GM23338 (cell line): ENCODE measurements at regions not wholly inside any gene's neighbourhood (a gene's known extent, or its start where the extent isn't known, plus 50 kb on each side); places are given as distances from the start of the nearest gene placed in this dataset.

ENCODE experiments used
- ATAC-seq: fragments of 200-7000 bp; cut with Tn5 transposase; 3 replicates; pipeline ENCODE4 v1.9.1; 2020
- DNase-seq: peaks from one replicate; pipeline ENCODE4 v3.0.0-alpha.2; 2015; ENCODE audit warnings: low spot score
- H2AFZ ChIP-seq: fragments of 200-600 bp; sonication (generic); 2 replicates; pipeline ENCODE4 v1.8.0; 2016; ENCODE audit warnings: antibody characterized with exemption, mild to moderate bottlenecking, moderate library complexity
- H3F3A ChIP-seq: fragments of 200-600 bp; sonication (generic); replicated peaks from 2 replicates; pipeline ENCODE4 v1.8.0; 2017; ENCODE audit warnings: antibody characterized with exemption, mixed run types, low read depth
- H3K27ac ChIP-seq: fragments of 200-600 bp; sonication (generic); 2 replicates; pipeline ENCODE4 v1.6.1; 2016; ENCODE audit warnings: low read depth
- H3K27me3 ChIP-seq: fragments of 200-600 bp; sonication (generic); 2 replicates; pipeline ENCODE4 v1.8.0; 2016; ENCODE audit warnings: mild to moderate bottlenecking, mixed run types, moderate library complexity; ENCODE audit not compliant: insufficient read depth
- H3K36me3 ChIP-seq: fragments of 200-600 bp; sonication (generic); 2 replicates; pipeline ENCODE4 v1.8.0; 2016; ENCODE audit warnings: mild to moderate bottlenecking; ENCODE audit not compliant: insufficient read depth
- H3K4me1 ChIP-seq: fragments of 200-600 bp; sonication (generic); 2 replicates; pipeline ENCODE4 v1.8.0; 2016; ENCODE audit warnings: mild to moderate bottlenecking, moderate library complexity; ENCODE audit not compliant: insufficient read depth
- H3K4me2 ChIP-seq: fragments of 200-600 bp; sonication (generic); 2 replicates; pipeline ENCODE4 v1.7.1; 2017; ENCODE audit warnings: mixed run types
- H3K4me3 ChIP-seq: fragments of 200-600 bp; sonication (generic); 2 replicates; pipeline ENCODE4 v1.6.1; 2016; ENCODE audit warnings: mixed run types
- H3K79me2 ChIP-seq: fragments of 200-600 bp; sonication (generic); replicated peaks from 2 replicates; pipeline ENCODE4 v1.8.0; 2017; ENCODE audit warnings: mild to moderate bottlenecking; ENCODE audit not compliant: insufficient read depth
- H3K9me2 ChIP-seq: fragments of 200-600 bp; sonication (generic); 2 replicates; pipeline ENCODE4 v1.8.0; 2017; ENCODE audit not compliant: insufficient read depth
- H4K20me1 ChIP-seq: fragments of 200-600 bp; sonication (generic); replicated peaks from 2 replicates; pipeline ENCODE4 v1.8.0; 2017; ENCODE audit warnings: mild to moderate bottlenecking; ENCODE audit not compliant: insufficient read depth
- H3K27ac Mint-ChIP-seq: 2 replicates; pipeline ENCODE4 v1.8.0; 2020; ENCODE audit warnings: inconsistent platforms, mild to moderate bottlenecking, moderate library complexity, mixed read lengths
- H3K27me3 Mint-ChIP-seq: 3 replicates; pipeline ENCODE4 v1.8.0; 2022; ENCODE audit warnings: low read depth, mild to moderate bottlenecking, moderate library complexity, mixed read lengths, inconsistent platforms; ENCODE audit not compliant: insufficient read depth, poor library complexity
- H3K36me3 Mint-ChIP-seq: 3 replicates; pipeline ENCODE4 v1.8.0; 2021; ENCODE audit warnings: low read depth, mild to moderate bottlenecking, inconsistent platforms, moderate library complexity, mixed read lengths
- H3K4me1 Mint-ChIP-seq: 3 replicates; pipeline ENCODE4 v1.8.0; 2020; ENCODE audit warnings: mild to moderate bottlenecking, inconsistent platforms, mixed read lengths
- H3K4me3 Mint-ChIP-seq: 3 replicates; pipeline ENCODE4 v1.8.0; 2021; ENCODE audit warnings: moderate library complexity, mild to moderate bottlenecking, inconsistent platforms, mixed read lengths
- H3K9me3 Mint-ChIP-seq: 3 replicates; pipeline ENCODE4 v1.8.0; 2020; ENCODE audit warnings: moderate library complexity, mild to moderate bottlenecking, inconsistent platforms, mixed read lengths
- CTCF ChIP-seq, 2 experiments: fragments of 200-600 bp in 1 of 2; sonication (generic) in 1 of 2; conservative IDR thresholded peaks; 2 replicates each; pipeline versions ENCODE4 v1.5.1 to v1.6.1; 2016 to 2017; ENCODE audit warnings: antibody characterized with exemption in 2 of 2, low read depth in 2 of 2, mild to moderate bottlenecking in 2 of 2, moderate library complexity in 1 of 2
- ETS1 ChIP-seq: IDR thresholded peaks from 2 replicates; pipeline ENCODE4 v1.6.1; 2016; ENCODE audit warnings: antibody characterized with exemption
- EZH2 ChIP-seq: fragments of 200-600 bp; sonication (generic); IDR thresholded peaks from one replicate; pipeline ENCODE4 v1.8.0; 2017; ENCODE audit warnings: antibody characterized with exemption, mild to moderate bottlenecking, low read depth; ENCODE audit not compliant: unreplicated experiment
- EZH2phosphoT487 ChIP-seq: fragments of 200-600 bp; sonication (generic); IDR thresholded peaks from one replicate; pipeline ENCODE4 v1.8.1; 2018; ENCODE audit warnings: antibody characterized with exemption; ENCODE audit not compliant: unreplicated experiment
- JUNB ChIP-seq: IDR thresholded peaks from one replicate; pipeline ENCODE4 v1.6.1; 2016; ENCODE audit warnings: antibody characterized with exemption; ENCODE audit not compliant: unreplicated experiment
- POLR2AphosphoS5 ChIP-seq: IDR thresholded peaks from 2 replicates; pipeline ENCODE4 v1.6.1; 2016; ENCODE audit warnings: antibody characterized with exemption, low read depth
- REST ChIP-seq: IDR thresholded peaks from one replicate; pipeline ENCODE4 v1.6.1; 2018; ENCODE audit warnings: antibody characterized with exemption; ENCODE audit not compliant: unreplicated experiment
- ZNF114 ChIP-seq: fragments of 250-450 bp; sonication (Bioruptor Pico); IDR thresholded peaks from 2 replicates; pipeline ENCODE4 v1.5.0; 2020; ENCODE audit warnings: mild to moderate bottlenecking, moderate library complexity
- ZNF331 ChIP-seq: fragments of 250-450 bp; sonication (Bioruptor Pico); IDR thresholded peaks from 2 replicates; pipeline ENCODE4 v1.5.0; 2020; ENCODE audit warnings: low read depth, mild to moderate bottlenecking, moderate library complexity
- ZNF462 ChIP-seq: fragments of 250-450 bp; sonication (Bioruptor Pico); IDR thresholded peaks from 2 replicates; pipeline ENCODE4 v1.5.0; 2020; ENCODE audit warnings: mild to moderate bottlenecking, moderate library complexity

- Histone ChIP-seq H3K4me2 (no peak overlapping the region), H3K36me3 (no peaks in the 10 kb centered on the region), H3K4me3 (no peak overlapping the region), H3K27ac (no peak overlapping the region), H3K9me2 (no peaks in the 10 kb centered on the region), H3K27me3 (no peaks in the 10 kb centered on the region), H3K79me2 (no peaks in the 10 kb centered on the region), H4K20me1 (no peaks in the 10 kb centered on the region), H3K4me1 (no peaks in the 10 kb centered on the region), H2AFZ (no peak overlapping the region), H3F3A (no peaks in the 10 kb centered on the region)
- no peak for TF ChIP-seq ZNF114 (CRISPR knock-in tag)
- no peak for TF ChIP-seq ZNF331 (CRISPR knock-in tag)
- TF ChIP-seq ZNF462 (CRISPR knock-in tag): no peak
- Mint-ChIP-seq H3K4me1 (peaks cover 7% of the 10 kb centered on the region), H3K9me3 (no peaks in the 10 kb centered on the region), H3K27ac (no peak overlapping the region), H3K4me3 (no peak overlapping the region), H3K36me3 (no peaks in the 10 kb centered on the region), H3K27me3 (no peaks in the 10 kb centered on the region)
- DNase-seq: no peak
- ATAC-seq: no peak
These were observed 288.5 kb upstream of the SNX7 start for GRCh38 chr1:98373056-98373455.

GRCh38 chr1:98371764-98372163 lies 289.8 kb upstream of the SNX7 start:
- Histone ChIP-seq H3K4me3 (no peak overlapping the region), H3K79me2 (no peaks in the 10 kb centered on the region), H2AFZ (no peak overlapping the region), H4K20me1 (no peaks in the 10 kb centered on the region), H3K36me3 (no peaks in the 10 kb centered on the region), H3K27me3 (no peaks in the 10 kb centered on the region), H3K4me1 (no peaks in the 10 kb centered on the region), H3K4me2 (no peak overlapping the region), H3F3A (no peaks in the 10 kb centered on the region), H3K27ac (no peak overlapping the region), H3K9me2 (no peaks in the 10 kb centered on the region)
- Mint-ChIP-seq H3K4me3 (no peak overlapping the region), H3K4me1 (peaks cover 5% of the 10 kb centered on the region), H3K36me3 (no peaks in the 10 kb centered on the region), H3K27ac (no peak overlapping the region), H3K9me3 (no peaks in the 10 kb centered on the region), H3K27me3 (no peaks in the 10 kb centered on the region)
- ATAC-seq (no peak), DNase-seq (no peak)
- TF ChIP-seq POLR2AphosphoS5 (no peak), CTCF (conservative IDR thresholded peaks at IDR 0.05; ENCODE audit: low read depth in 2 of 2) (no peak), JUNB (no peak), ETS1 (no peak), REST (no peak), ZNF114 (CRISPR knock-in tag) (no peak), EZH2phosphoT487 (no peak), EZH2 (no peak)
